ENCODE measurements at regions not wholly inside any gene's neighbourhood (a gene's known extent, or its start where the extent isn't known, plus 50 kb on each side); places are given as distances from the start of the nearest gene placed in this dataset.
"Not testable (repeated sequence)": the region's sequence is repeated elsewhere in the genome, so short reads cannot be mapped to it uniquely, and the experiment has no call there.

DNA sequence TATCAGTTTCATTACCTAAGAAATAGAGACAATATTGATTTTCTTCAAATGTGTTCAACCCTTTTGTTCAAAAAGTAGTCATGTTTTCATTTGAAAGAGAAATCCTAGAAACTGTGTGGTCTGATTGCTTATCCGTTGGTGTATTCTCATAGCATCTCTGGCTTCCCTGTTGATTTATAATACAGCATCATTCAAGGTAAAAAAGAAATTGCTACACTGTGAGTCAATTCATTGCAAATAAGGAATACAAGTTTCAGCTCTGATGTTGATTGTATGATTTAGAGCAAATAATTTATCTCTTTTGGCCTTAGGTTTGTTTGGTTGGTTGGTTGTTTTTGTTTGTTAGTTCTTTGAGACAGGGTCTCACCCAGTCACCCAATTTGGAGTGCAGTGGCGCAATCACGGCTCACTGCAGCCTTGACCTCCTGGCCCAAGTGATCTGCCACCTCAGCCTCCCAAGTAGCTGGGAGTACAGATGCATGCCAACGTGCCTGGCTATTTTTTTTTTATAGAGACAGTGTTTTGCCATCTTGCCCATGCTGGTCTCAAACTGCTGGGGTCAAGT is 185.5 kb upstream of the TNFAIP3 start:
- DNase-seq (ENCODE audit: low read depth in 1 of 2, low spot score in 1 of 2) = no peak
- no peak overlapping the region for H3K27ac ChIP-seq (replicated peaks)
- TF ChIP-seq REST (IDR thresholded peaks at IDR 0.05; ENCODE audit: insufficient replicate concordance, low read depth) = no peak
- H3K4me3 ChIP-seq (replicated peaks; ENCODE audit: insufficient read depth, low read length) = no peak overlapping the region
- H3K27me3 ChIP-seq (ENCODE audit: insufficient read depth, poor library complexity, severe bottlenecking) = no peaks in the 10 kb centered on the region

DNA sequence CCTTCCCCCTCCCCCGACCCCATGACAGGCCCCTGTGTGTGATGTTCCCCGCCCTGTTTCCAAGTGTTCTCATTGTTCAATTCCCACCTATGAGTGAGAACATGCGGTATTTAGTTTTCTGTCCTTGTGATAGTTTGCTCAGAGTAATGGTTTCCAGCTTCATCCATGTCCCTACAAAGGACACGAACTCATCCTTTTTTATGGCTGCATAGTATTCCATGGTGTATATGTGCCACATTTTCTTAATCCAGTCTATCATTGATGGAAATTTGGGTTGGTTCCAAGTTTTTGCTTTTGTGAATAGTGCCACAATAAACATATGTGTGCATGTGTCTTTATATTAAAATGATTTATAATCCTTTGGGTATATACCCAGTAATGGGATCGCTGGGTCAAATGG is 184.4 kb upstream of the TNFAIP3 start:
- not testable (repeated sequence) for H3K27me3 ChIP-seq (ENCODE audit: insufficient read depth, poor library complexity, severe bottlenecking); H3K4me3 ChIP-seq (replicated peaks; ENCODE audit: insufficient read depth, low read length); H3K27ac ChIP-seq (replicated peaks); DNase-seq (ENCODE audit: low read depth in 1 of 2, low spot score in 1 of 2)

GRCh38 chr6:137683916-137684315 is 183.1 kb upstream of the TNFAIP3 start:
- no peak for DNase-seq (ENCODE audit: low read depth in 1 of 2, low spot score in 1 of 2)
- no peak overlapping the region for H3K4me3 ChIP-seq (replicated peaks; ENCODE audit: insufficient read depth, low read length)
- no peak overlapping the region for H3K27ac ChIP-seq (replicated peaks)

DNA sequence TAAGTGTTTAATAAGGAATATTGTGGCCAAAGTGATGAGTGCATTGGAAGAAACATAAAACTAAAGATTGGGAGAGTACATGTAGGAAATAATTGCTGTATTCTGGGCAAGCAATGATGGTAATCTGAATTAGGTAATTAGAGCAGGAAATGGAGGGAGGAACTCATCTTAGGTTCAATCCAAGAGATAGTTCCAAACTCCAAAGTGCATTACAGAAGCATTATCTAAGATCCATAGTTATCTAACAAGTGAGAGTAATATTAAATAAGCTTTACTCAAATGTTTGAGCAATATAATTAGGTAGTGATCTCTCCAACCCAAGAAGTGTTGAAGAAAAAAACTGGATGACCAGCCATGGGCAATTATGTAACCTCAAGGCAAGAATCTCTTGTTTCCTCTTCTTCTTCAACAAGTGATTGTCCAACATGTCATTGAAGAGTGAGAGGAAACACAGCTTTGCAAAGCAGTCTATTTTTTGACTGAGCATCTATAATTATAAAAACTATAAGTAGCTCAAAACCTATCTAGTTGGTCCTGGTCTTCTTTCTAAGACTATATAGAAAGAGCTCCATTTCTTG is 181.2 kb upstream of the TNFAIP3 start:
- Histone ChIP-seq H3K27me3 (ENCODE audit: insufficient read depth, poor library complexity, severe bottlenecking) (no peaks in the 10 kb centered on the region), H3K27ac (replicated peaks) (no peak overlapping the region), H3K4me3 (replicated peaks; ENCODE audit: insufficient read depth, low read length) (no peak overlapping the region)
- DNase-seq (ENCODE audit: low read depth in 1 of 2, low spot score in 1 of 2) = no peak
- TF ChIP-seq, protein P1, sequence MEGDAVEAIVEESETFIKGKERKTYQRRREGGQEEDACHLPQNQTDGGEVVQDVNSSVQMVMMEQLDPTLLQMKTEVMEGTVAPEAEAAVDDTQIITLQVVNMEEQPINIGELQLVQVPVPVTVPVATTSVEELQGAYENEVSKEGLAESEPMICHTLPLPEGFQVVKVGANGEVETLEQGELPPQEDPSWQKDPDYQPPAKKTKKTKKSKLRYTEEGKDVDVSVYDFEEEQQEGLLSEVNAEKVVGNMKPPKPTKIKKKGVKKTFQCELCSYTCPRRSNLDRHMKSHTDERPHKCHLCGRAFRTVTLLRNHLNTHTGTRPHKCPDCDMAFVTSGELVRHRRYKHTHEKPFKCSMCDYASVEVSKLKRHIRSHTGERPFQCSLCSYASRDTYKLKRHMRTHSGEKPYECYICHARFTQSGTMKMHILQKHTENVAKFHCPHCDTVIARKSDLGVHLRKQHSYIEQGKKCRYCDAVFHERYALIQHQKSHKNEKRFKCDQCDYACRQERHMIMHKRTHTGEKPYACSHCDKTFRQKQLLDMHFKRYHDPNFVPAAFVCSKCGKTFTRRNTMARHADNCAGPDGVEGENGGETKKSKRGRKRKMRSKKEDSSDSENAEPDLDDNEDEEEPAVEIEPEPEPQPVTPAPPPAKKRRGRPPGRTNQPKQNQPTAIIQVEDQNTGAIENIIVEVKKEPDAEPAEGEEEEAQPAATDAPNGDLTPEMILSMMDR (IDR thresholded peaks at IDR 0.05; ENCODE audit: insufficient read depth, low read length) = no peak
- no peak for TF ChIP-seq REST (IDR thresholded peaks at IDR 0.05; ENCODE audit: insufficient replicate concordance, low read depth)
- TF ChIP-seq GABPA (IDR thresholded peaks at IDR 0.05; ENCODE audit: low read depth) = no peak
- no peak for TF ChIP-seq POLR2AphosphoS5 (IDR thresholded peaks at IDR 0.05; ENCODE audit: low read depth)
- no peak for TF ChIP-seq SPI1 (IDR thresholded peaks at IDR 0.05; ENCODE audit: borderline replicate concordance, low read depth)

More at GRCh38 chr6:137683916-137684315, 183.1 kb upstream of the TNFAIP3 start:
- TF ChIP-seq GABPA (IDR thresholded peaks at IDR 0.05; ENCODE audit: low read depth) (no peak), SPI1 (IDR thresholded peaks at IDR 0.05; ENCODE audit: borderline replicate concordance, low read depth) (no peak), REST (IDR thresholded peaks at IDR 0.05; ENCODE audit: insufficient replicate concordance, low read depth) (no peak), POLR2AphosphoS5 (IDR thresholded peaks at IDR 0.05; ENCODE audit: low read depth) (no peak)
- TF ChIP-seq, protein P1 (IDR thresholded peaks at IDR 0.05; ENCODE audit: insufficient read depth, low read length) = no peak
- no peaks in the 10 kb centered on the region for H3K27me3 ChIP-seq (ENCODE audit: insufficient read depth, poor library complexity, severe bottlenecking)

All from HL-60 (cell line).